GM18909 (cell line): ENCODE measurements at regions not wholly inside any gene's neighbourhood (a gene's known extent, or its start where the extent isn't known, plus 50 kb on each side); places are given as distances from the start of the nearest gene placed in this dataset.

ENCODE experiments used
- ATAC-seq: cut with Tn5 transposase; IDR thresholded peaks from one replicate; pipeline ENCODE4 v1.9.1; 2021; ENCODE audit warnings: mild to moderate bottlenecking; ENCODE audit not compliant: unreplicated experiment, poor library complexity

DNA sequence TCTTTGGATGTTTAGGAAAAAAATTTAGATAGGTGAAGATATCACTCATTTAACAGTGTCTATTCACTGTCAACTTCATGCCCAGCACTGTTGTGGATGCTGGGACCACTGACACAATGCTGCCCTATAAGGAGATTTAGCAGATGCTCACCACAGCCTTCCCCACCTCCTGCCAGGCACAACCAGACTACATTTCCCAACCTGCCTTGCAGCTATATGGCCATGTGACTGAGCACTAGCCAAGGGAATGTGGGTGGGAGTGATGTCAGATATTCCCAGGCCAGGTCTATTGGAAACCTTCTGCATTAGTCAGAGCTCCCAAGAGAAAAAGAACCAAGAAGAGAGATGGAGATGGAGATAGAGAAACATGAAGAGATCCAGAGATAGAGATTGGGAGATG is 302.6 kb upstream of the TAS2R1 start:
- no peak for ATAC-seq

GRCh38 chr5:9930156-9930555 is 300.0 kb upstream of the TAS2R1 start:
- ATAC-seq, result no peak

DNA sequence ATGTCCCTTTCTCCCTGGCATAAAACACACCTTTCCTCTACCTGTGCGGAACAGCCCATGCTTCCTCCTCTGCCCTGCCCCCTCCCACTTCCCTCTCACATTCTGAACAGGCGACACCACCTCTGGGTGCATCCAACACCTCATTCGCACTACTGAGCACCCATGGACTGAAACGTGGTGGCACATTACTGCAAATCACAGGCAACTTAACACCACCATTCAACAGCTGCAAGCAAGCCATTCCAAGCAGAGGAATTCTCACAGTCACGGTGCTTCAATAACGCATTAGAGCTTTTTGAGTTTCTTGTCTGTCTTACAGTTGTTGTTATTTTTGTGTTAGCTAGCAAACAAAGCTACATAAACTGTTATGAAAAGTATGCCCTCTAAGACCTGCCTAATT is 298.2 kb upstream of the TAS2R1 start:
- ATAC-seq, result no peak

DNA sequence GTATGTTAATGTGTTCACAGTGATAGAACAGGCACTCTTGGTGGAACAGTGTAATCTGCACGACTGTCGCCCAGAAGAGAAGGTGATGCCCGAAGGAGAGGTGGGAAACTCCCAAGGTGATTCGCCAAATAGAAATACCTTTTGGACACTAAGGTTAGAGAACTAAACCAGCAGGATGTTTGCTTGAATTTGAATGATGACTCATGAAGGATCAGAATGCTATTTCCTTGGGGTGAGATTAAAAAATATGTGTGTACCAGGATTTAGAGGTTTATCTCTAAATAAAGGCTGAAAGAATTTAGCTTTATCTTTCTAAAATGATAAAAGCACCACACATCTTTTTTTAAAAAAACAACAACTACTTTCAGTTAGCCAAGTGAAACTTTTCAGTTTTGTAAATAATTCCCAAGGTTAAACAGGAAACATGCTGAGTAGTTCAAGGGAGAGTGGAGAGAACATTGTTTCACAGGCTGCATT is 297.4 kb upstream of the TAS2R1 start:
- ATAC-seq, result no peak

DNA sequence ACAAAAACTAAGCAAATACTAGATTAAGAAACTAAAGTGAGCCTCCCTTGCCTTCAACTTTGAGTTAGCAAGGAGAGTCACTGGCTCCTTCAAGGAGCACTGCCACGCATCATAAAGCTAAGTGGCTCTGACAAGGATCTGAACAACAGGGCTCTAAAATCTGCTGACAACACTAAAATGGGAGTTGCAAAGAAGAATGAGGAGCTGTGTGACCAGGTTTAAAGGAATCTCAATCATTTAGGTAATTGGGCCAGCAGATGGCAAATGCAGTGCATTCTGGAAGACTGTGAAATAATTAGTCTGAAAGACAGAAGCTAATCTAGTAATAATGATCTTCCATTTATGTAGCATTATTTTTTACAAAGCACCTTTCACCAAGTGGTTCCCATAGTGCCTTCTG is 297.0 kb upstream of the TAS2R1 start:
- ATAC-seq, result no peak

GRCh38 chr5:9924614-9925013 is 294.5 kb upstream of the TAS2R1 start:
- peak; percentile 86 for ATAC-seq

DNA sequence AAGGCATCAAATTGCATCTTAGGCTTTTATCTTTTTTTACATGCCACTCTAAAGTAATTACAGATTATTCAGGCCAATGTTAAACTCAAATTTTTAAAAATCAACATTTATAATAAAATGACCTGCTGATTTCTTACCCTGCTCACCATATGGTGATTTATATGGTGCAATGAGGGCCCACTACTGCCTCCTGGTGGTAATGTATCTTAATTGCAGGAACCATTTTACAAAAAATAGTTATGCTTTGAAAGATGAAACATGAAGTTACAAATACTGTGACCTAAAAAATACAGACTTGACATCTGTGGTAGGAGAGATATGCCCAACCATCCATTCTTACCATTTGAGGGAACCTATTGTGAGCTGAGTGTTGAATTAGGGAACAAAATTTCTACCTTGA is 292.6 kb upstream of the TAS2R1 start:
- ATAC-seq, result no peak

- no peak for ATAC-seq
These were observed 290.5 kb upstream of the TAS2R1 start for GRCh38 chr5:9920697-9921096.

GRCh38 chr5:9919306-9920030 is 289.3 kb upstream of the TAS2R1 start:
- ATAC-seq, result no peak

DNA sequence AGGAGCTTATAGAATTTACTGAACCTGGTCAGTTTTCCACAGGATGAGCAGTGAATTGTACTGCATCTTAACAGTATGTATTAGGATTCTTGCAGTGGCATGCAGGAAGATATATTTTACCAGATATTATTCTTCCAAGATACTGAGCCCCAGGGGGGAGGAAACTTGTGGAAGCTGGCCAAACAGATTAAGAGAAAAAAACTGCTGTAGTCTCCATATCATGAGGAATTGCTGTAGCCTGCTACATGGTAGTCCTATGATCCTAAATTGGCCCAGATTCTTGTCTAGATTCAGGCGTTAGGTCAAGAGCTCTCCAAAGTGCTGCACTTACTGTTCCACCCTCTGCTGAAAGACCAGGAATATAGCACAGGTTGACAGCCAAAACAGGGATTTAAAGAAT is 275.5 kb upstream of the TAS2R1 start:
- ATAC-seq, result no peak

- no peak for ATAC-seq
These were observed 273.6 kb upstream of the TAS2R1 start for GRCh38 chr5:9903801-9904200.

DNA sequence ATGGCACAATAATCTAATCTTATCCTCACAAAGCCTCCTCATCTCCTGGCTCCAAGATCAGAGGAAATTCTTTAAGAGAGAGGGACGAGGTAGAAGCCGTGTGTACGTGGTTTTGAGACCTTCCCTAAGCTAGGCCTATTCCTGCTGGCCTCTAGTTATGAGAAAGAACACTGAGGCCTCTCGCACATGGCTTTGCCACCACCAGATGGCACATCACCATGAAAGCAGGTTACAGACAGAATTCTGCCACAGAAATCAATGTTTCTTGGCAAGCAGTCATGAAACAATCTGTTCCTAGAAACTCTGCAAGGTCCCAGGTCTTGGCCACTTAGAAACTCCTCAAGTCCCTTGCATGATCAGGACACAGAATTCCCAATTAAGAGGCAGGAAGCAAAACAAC is 268.2 kb upstream of the TAS2R1 start:
- peak; percentile 64 for ATAC-seq

- no peak for ATAC-seq
These were observed 265.1 kb upstream of the TAS2R1 start for GRCh38 chr5:9895302-9895645.

DNA sequence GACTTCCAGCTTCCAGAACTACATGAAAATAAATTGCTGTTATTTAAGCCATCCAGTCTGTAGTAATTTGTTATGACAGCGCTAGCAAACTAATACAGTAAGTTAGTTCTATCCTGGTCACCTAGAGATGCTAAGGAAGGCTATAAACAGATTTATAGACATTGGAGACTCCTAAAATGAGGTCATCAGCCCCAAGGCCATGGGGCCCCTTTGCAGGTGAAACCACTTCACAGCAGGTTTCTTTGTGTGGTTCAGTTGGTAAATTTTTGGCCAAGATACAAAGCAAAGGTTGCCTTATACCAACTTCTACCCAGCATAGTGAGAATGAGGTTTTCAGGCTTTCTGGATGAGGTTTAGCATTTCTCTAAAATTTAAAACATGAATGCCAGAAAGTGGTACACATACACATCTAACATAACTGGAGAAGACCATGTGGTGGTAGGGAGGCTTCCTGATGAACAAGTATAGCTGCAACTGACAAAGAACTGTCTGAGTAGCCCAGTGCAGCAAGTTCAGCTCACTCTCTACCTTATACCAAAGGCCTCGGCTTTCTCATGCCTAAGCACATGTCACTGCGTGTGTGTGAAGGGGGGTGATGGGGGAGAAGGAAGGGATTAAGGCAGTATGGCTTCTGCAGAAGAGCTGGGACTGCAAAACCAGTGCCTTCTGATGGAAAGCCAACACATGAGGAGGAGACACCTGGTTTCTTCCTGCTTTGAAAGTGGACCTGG is 264.6 kb upstream of the TAS2R1 start:
- no peak for ATAC-seq

DNA sequence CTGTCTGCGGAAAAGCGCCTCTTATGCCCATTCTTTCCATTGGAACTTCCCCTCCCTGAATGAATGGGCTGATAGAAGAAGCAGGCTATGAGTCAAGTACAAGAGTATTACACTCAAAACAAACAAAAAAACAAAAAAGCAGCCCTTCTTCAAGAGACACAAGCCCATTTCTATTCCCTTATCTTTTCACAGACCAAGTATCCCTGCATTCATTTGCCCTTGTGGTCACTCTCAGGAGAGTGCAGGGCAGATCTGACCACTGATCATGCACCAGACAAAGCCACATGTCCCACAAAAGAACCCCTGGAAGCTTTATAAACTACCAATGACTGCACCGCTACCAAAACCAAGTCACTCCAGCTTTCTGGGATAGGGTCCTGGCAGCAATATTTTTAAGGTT is 262.5 kb upstream of the TAS2R1 start:
- ATAC-seq, result no peak

- no peak for ATAC-seq
These were observed 259.4 kb upstream of the TAS2R1 start for GRCh38 chr5:9889511-9889910.

GRCh38 chr5:9888501-9888901 is 258.4 kb upstream of the TAS2R1 start:
- no peak for ATAC-seq

DNA sequence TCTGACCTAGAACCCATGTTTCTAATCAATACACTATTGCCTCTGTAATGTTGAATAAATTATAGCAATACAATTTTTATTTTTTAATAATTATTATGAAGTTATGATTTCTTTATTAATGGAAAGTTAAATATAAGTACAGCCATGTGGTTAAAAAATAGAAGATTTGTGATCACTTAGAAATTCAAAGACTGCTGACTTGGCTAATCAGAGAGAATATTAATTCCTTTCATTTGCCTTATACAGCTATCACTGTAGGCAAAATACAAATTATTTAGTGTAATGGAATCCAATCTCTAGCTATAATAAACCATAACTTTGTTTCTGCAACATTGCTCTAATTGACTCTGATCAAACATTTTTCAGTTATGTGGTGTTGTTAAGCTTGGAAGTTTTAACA is 255.0 kb upstream of the TAS2R1 start:
- no peak for ATAC-seq

GRCh38 chr5:9878206-9878605 is 248.1 kb upstream of the TAS2R1 start:
- no peak for ATAC-seq

- no peak for ATAC-seq
These were observed 247.3 kb upstream of the TAS2R1 start for GRCh38 chr5:9877488-9877887.

GRCh38 chr5:9876451-9876850 is 246.3 kb upstream of the TAS2R1 start:
- no peak for ATAC-seq
